ENCODE measurements at regions not wholly inside any gene's neighbourhood (a gene's known extent, or its start where the extent isn't known, plus 50 kb on each side); places are given as distances from the start of the nearest gene placed in this dataset.

GRCh38 chr1:163970699-163971098 is 588.3 kb upstream of the PBX1 start:
- Mint-ChIP-seq H3K27ac (ENCODE audit: unreplicated experiment) (no peak overlapping the region), H3K4me3 (ENCODE audit: unreplicated experiment) (no peak overlapping the region), H3K9me3 (ENCODE audit: low read depth) (peaks cover 13% of the 10 kb centered on the region), H3K36me3 (ENCODE audit: low read depth) (no peaks in the 10 kb centered on the region), H3K4me1 (ENCODE audit: low read depth) (no peaks in the 10 kb centered on the region), H3K27me3 (ENCODE audit: low read depth) (no peaks in the 10 kb centered on the region)
- no peak for DNase-seq (ENCODE audit: low spot score)
- no peak for TF ChIP-seq CTCF (IDR thresholded peaks at IDR 0.05)

- no peaks in the 10 kb centered on the region for H3K9me3 Mint-ChIP-seq (ENCODE audit: low read depth)
- no peak overlapping the region for H3K4me3 Mint-ChIP-seq (ENCODE audit: unreplicated experiment)
- no peak for DNase-seq (ENCODE audit: low spot score)
- no peaks in the 10 kb centered on the region for H3K36me3 Mint-ChIP-seq (ENCODE audit: low read depth)
- H3K4me1 Mint-ChIP-seq (ENCODE audit: low read depth): no peaks in the 10 kb centered on the region
- H3K27me3 Mint-ChIP-seq (ENCODE audit: low read depth): no peaks in the 10 kb centered on the region
- no peak for TF ChIP-seq CTCF (IDR thresholded peaks at IDR 0.05)
- H3K27ac Mint-ChIP-seq (ENCODE audit: unreplicated experiment): no peak overlapping the region
Observed at GRCh38 chr1:163973586-163973985, 585.4 kb upstream of the PBX1 start.

GRCh38 chr1:163974120-163974519 is 584.9 kb upstream of the PBX1 start:
- H3K4me3 Mint-ChIP-seq (ENCODE audit: unreplicated experiment): no peak overlapping the region
- H3K36me3 Mint-ChIP-seq (ENCODE audit: low read depth): no peaks in the 10 kb centered on the region
- no peak overlapping the region for H3K27ac Mint-ChIP-seq (ENCODE audit: unreplicated experiment)
- H3K9me3 Mint-ChIP-seq (ENCODE audit: low read depth): no peaks in the 10 kb centered on the region
- H3K27me3 Mint-ChIP-seq (ENCODE audit: low read depth): no peaks in the 10 kb centered on the region
- H3K4me1 Mint-ChIP-seq (ENCODE audit: low read depth): no peaks in the 10 kb centered on the region
- no peak for TF ChIP-seq CTCF (IDR thresholded peaks at IDR 0.05)
- no peak for DNase-seq (ENCODE audit: low spot score)

GRCh38 chr1:163980394-163980793 is 578.6 kb upstream of the PBX1 start:
- Mint-ChIP-seq H3K9me3 (ENCODE audit: low read depth) (no peaks in the 10 kb centered on the region), H3K4me1 (ENCODE audit: low read depth) (no peaks in the 10 kb centered on the region), H3K27ac (ENCODE audit: unreplicated experiment) (no peak overlapping the region), H3K27me3 (ENCODE audit: low read depth) (peaks cover 2% of the 10 kb centered on the region), H3K4me3 (ENCODE audit: unreplicated experiment) (no peak overlapping the region), H3K36me3 (ENCODE audit: low read depth) (no peaks in the 10 kb centered on the region)
- TF ChIP-seq CTCF (IDR thresholded peaks at IDR 0.05): no peak
- no peak for DNase-seq (ENCODE audit: low spot score)

GRCh38 chr1:163981500-163982030 is 577.4 kb upstream of the PBX1 start:
- H3K27ac Mint-ChIP-seq (ENCODE audit: unreplicated experiment): no peak overlapping the region
- TF ChIP-seq CTCF (IDR thresholded peaks at IDR 0.05): no peak
- no peaks in the 10 kb centered on the region for H3K9me3 Mint-ChIP-seq (ENCODE audit: low read depth)
- no peaks in the 10 kb centered on the region for H3K36me3 Mint-ChIP-seq (ENCODE audit: low read depth)
- peaks cover 2% of the 10 kb centered on the region for H3K27me3 Mint-ChIP-seq (ENCODE audit: low read depth)
- no peak overlapping the region for H3K4me3 Mint-ChIP-seq (ENCODE audit: unreplicated experiment)
- no peaks in the 10 kb centered on the region for H3K4me1 Mint-ChIP-seq (ENCODE audit: low read depth)
- no peak for DNase-seq (ENCODE audit: low spot score)
